GM18909 (cell line): ENCODE measurements at regions not wholly inside any gene's neighbourhood (a gene's known extent, or its start where the extent isn't known, plus 50 kb on each side); places are given as distances from the start of the nearest gene placed in this dataset.
A peak's percentile ranks its signal among the peaks of the same experiment; 100 is the strongest.

ENCODE experiments used
- ATAC-seq: cut with Tn5 transposase; IDR thresholded peaks from one replicate; pipeline ENCODE4 v1.9.1; 2021; ENCODE audit warnings: mild to moderate bottlenecking; ENCODE audit not compliant: unreplicated experiment, poor library complexity

- ATAC-seq: no peak
These were observed 118.5 kb upstream of the CACNA1E start for GRCh38 chr1:181364801-181365200.

- ATAC-seq: no peak
These were observed 116.4 kb upstream of the CACNA1E start for GRCh38 chr1:181366910-181367309.

- no peak for ATAC-seq
These were observed 113.9 kb upstream of the CACNA1E start for GRCh38 chr1:181369416-181369815.

- ATAC-seq: no peak
These were observed 99.6 kb upstream of the CACNA1E start for GRCh38 chr1:181383695-181384094.

- no peak for ATAC-seq
These were observed 97.0 kb upstream of the CACNA1E start for GRCh38 chr1:181386340-181386739.

- ATAC-seq: no peak
These were observed 96.4 kb upstream of the CACNA1E start for GRCh38 chr1:181386951-181387350.

GRCh38 chr1:181387702-181388101 lies 95.6 kb upstream of the CACNA1E start:
- ATAC-seq: no peak

- no peak for ATAC-seq
These were observed 92.8 kb upstream of the CACNA1E start for GRCh38 chr1:181390410-181391077.

- ATAC-seq: no peak
These were observed 91.9 kb upstream of the CACNA1E start for GRCh38 chr1:181391301-181391900.

- ATAC-seq: no peak
These were observed 91.2 kb upstream of the CACNA1E start for GRCh38 chr1:181392133-181392532.

GRCh38 chr1:181392613-181393220 lies 90.6 kb upstream of the CACNA1E start:
- ATAC-seq: no peak

GRCh38 chr1:181394766-181395165 lies 88.6 kb upstream of the CACNA1E start:
- ATAC-seq: no peak

- no peak for ATAC-seq
These were observed 87.1 kb upstream of the CACNA1E start for GRCh38 chr1:181396171-181396670.

- ATAC-seq: no peak
These were observed 86.5 kb upstream of the CACNA1E start for GRCh38 chr1:181396811-181397210.

GRCh38 chr1:181397845-181398244 lies 85.5 kb upstream of the CACNA1E start:
- peak; percentile 69 for ATAC-seq

- ATAC-seq: peak; percentile 90
These were observed 84.8 kb upstream of the CACNA1E start for GRCh38 chr1:181398544-181398943.

- ATAC-seq: no peak
These were observed 77.7 kb upstream of the CACNA1E start for GRCh38 chr1:181405584-181405983.

GRCh38 chr1:181406989-181407388 lies 76.3 kb upstream of the CACNA1E start:
- ATAC-seq: no peak

GRCh38 chr1:181409981-181410380 lies 73.3 kb upstream of the CACNA1E start:
- ATAC-seq: no peak

- no peak for ATAC-seq
These were observed 70.6 kb upstream of the CACNA1E start for GRCh38 chr1:181412746-181413145.

- no peak for ATAC-seq
These were observed 70.0 kb upstream of the CACNA1E start for GRCh38 chr1:181413195-181413815.
